AG10803 (cell line): ENCODE measurements at regions not wholly inside any gene's neighbourhood (a gene's known extent, or its start where the extent isn't known, plus 50 kb on each side); places are given as distances from the start of the nearest gene placed in this dataset.
A peak's percentile ranks its signal among the peaks of the same experiment; 100 is the strongest.

Experiments used
- DNase-seq: peaks from one replicate; pipeline ENCODE4 v3.0.0; 2010; ENCODE audit warnings: low read depth
- H3K4me3 ChIP-seq: 2 replicates; pipeline ENCODE4 v1.5.1; 2011; ENCODE audit warnings: mild to moderate bottlenecking, low read length, control low read depth
- CTCF ChIP-seq: conservative IDR thresholded peaks from 2 replicates; pipeline ENCODE4 v1.5.1; 2011; ENCODE audit warnings: mild to moderate bottlenecking, low read length, control low read depth, inconsistent platforms

- DNase-seq: no peak
- no peak overlapping the region for H3K4me3 ChIP-seq
- no peak for TF ChIP-seq CTCF
Measured at GRCh38 chr10:78595269-78595619, 473.5 kb upstream of the ZMIZ1 start.

- DNase-seq: no peak
- TF ChIP-seq CTCF: no peak
- H3K4me3 ChIP-seq: no peak overlapping the region
Measured at GRCh38 chr10:78596556-78596955, 472.2 kb upstream of the ZMIZ1 start.

GRCh38 chr10:78597796-78598555, 470.8 kb upstream of the ZMIZ1 start:
- DNase-seq: no peak

GRCh38 chr10:78599122-78599853, 469.5 kb upstream of the ZMIZ1 start:
- DNase-seq: no peak
- H3K4me3 ChIP-seq: no peak overlapping the region
- TF ChIP-seq CTCF: no peak

More at GRCh38 chr10:78597796-78598555, 470.8 kb upstream of the ZMIZ1 start:
- no peak overlapping the region for H3K4me3 ChIP-seq
- TF ChIP-seq CTCF: no peak

- TF ChIP-seq CTCF: no peak
- H3K4me3 ChIP-seq: no peak overlapping the region
- DNase-seq: no peak
Measured at GRCh38 chr10:78600121-78600665, 468.6 kb upstream of the ZMIZ1 start.

- peak; percentile 25 for DNase-seq
- H3K4me3 ChIP-seq: no peak overlapping the region
- TF ChIP-seq CTCF: no peak
Measured at GRCh38 chr10:78600740-78601139, 468.0 kb upstream of the ZMIZ1 start.
